ENCODE measurements at regions not wholly inside any gene's neighbourhood (a gene's known extent, or its start where the extent isn't known, plus 50 kb on each side); places are given as distances from the start of the nearest gene placed in this dataset.

GRCh38 chr14:98309591-98309990 lies 962.4 kb downstream of the BCL11B start:
- H3K27ac ChIP-seq (ENCODE audit: extremely low read depth, low read depth, low read length) = no peak overlapping the region
- H3K9me3 ChIP-seq (ENCODE audit: control insufficient read depth, insufficient read depth, low read depth, low read length) = no peaks in the 10 kb centered on the region
- no peaks in the 10 kb centered on the region for H3K4me1 ChIP-seq (ENCODE audit: control insufficient read depth, insufficient read depth, low read length)
- POLR2A ChIA-PET = no interaction called here
- CTCF ChIA-PET = no interaction called here
- TF ChIP-seq ZNF341 (tag by site-specific recombination; IDR thresholded peaks at IDR 0.05; ENCODE audit: low read depth) = no peak
- TF ChIP-seq REST (tag by site-specific recombination; IDR thresholded peaks at IDR 0.05) = no peak
- TF ChIP-seq ZBTB1 (tag by site-specific recombination; IDR thresholded peaks at IDR 0.05) = no peak
- no peak for TF ChIP-seq SP2 (tag by site-specific recombination; IDR thresholded peaks at IDR 0.05)
- no peak for TF ChIP-seq ZNF211 (tag by site-specific recombination; IDR thresholded peaks at IDR 0.05; ENCODE audit: low read depth)
- no peak for TF ChIP-seq CTCF (tag by site-specific recombination; IDR thresholded peaks at IDR 0.05)
- TF ChIP-seq ZNF169 (tag by site-specific recombination; IDR thresholded peaks at IDR 0.05) = no peak
- TF ChIP-seq ZNF23 (tag by site-specific recombination; IDR thresholded peaks at IDR 0.05; ENCODE audit: borderline replicate concordance) = no peak
- TF ChIP-seq ZNF658 (tag by site-specific recombination; IDR thresholded peaks at IDR 0.05) = no peak
- no peak for TF ChIP-seq ZNF140 (tag by site-specific recombination; IDR thresholded peaks at IDR 0.05)
- no peak for TF ChIP-seq GLIS2 (tag by site-specific recombination; IDR thresholded peaks at IDR 0.05)
- TF ChIP-seq EGR2 (tag by site-specific recombination; IDR thresholded peaks at IDR 0.05; ENCODE audit: low read depth) = no peak
- no peak for TF ChIP-seq ZNF488 (tag by site-specific recombination; IDR thresholded peaks at IDR 0.05)
- no peak for TF ChIP-seq ZNF510 (tag by site-specific recombination; IDR thresholded peaks at IDR 0.05; ENCODE audit: insufficient replicate concordance)
- no peak for TF ChIP-seq GLI4 (tag by site-specific recombination; IDR thresholded peaks at IDR 0.05)
- TF ChIP-seq ZNF707 (tag by site-specific recombination; IDR thresholded peaks at IDR 0.05) = no peak
- TF ChIP-seq PBX3 (CRISPR knock-in tag; IDR thresholded peaks at IDR 0.05) = no peak
- no peak overlapping the region for H3K4me3 ChIP-seq (ENCODE audit: low read depth, low read length)
- H3K36me3 ChIP-seq (ENCODE audit: control insufficient read depth in 2 of 2, insufficient read depth in 1 of 2, low read length in 2 of 2) = no peaks in the 10 kb centered on the region

- no peaks in the 10 kb centered on the region for H3K9me3 ChIP-seq (ENCODE audit: control insufficient read depth, insufficient read depth, low read depth, low read length)
- H3K27ac ChIP-seq (ENCODE audit: extremely low read depth, low read depth, low read length) = no peak overlapping the region
- no peaks in the 10 kb centered on the region for H3K4me1 ChIP-seq (ENCODE audit: control insufficient read depth, insufficient read depth, low read length)
- no peak for TF ChIP-seq ZNF341 (tag by site-specific recombination; IDR thresholded peaks at IDR 0.05; ENCODE audit: low read depth)
- no peak for TF ChIP-seq PRDM1 (tag by site-specific recombination; IDR thresholded peaks at IDR 0.05)
- no peak for TF ChIP-seq ZNF670 (tag by site-specific recombination; IDR thresholded peaks at IDR 0.05; ENCODE audit: low read depth)
- no peak for TF ChIP-seq ZNF24 (tag by site-specific recombination; IDR thresholded peaks at IDR 0.05)
- H3K4me3 ChIP-seq (ENCODE audit: low read depth, low read length) = no peak overlapping the region
- no peaks in the 10 kb centered on the region for H3K36me3 ChIP-seq (ENCODE audit: control insufficient read depth in 2 of 2, insufficient read depth in 1 of 2, low read length in 2 of 2)
- ChIA-PET POLR2A (no interaction called here), CTCF (no interaction called here)
These were observed 960.0 kb downstream of the BCL11B start for GRCh38 chr14:98312006-98312405.
